HG03439 (cell line): ENCODE measurements at regions not wholly inside any gene's neighbourhood (a gene's known extent, or its start where the extent isn't known, plus 50 kb on each side); places are given as distances from the start of the nearest gene placed in this dataset.

Experiments used
- ATAC-seq: cut with Tn5 transposase; IDR thresholded peaks from one replicate; pipeline ENCODE4 v1.9.1; 2021; ENCODE audit warnings: mild to moderate bottlenecking, moderate library complexity; ENCODE audit not compliant: unreplicated experiment

DNA sequence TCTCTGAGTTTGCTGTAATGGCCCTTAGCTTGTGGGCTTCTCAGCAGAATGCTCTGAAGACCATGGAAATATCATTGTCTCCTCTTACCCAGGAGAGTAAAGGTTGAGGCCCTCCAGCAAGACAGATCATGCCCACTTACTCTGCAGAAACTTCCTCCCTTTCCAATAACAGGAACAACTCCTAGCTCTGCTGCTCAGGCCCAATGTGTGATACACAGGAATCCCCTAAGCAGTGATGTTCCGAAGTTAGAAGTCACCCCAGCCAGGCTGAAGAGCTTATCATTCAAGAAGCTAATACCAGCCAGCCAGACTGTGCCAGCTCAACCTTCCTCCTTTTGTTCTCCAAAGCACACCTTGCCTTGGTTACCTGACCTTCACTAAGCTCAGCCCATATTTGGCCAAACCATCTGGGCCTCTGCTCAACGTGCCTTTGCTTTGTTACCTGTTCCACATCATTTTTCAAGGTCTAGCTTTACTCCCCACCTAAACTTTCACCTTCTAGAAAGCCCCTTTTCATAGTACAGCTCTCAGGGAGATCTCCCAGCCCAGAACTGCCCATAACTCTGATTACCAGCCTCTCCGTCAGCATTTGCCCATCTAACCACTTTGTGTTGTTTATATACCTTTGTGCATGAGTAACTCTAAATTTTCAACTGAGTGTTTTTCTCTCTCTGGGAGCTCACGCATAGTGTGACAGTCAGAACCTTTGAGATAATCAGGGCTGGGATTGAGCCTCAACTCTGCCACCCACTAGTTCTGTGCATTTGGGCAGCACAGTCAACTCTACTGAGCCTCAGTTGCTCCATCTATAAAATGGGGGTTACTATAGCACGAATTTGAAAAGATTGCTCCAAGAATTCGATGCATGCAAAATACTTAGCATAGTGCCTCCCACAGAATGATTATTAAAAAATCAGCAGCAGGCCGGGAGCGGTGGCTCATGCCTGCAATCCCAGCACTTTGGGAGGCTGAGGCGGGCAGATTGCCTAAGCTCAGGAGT, 107.6 kb upstream of the CPEB4 start:
- ATAC-seq, result no peak

DNA sequence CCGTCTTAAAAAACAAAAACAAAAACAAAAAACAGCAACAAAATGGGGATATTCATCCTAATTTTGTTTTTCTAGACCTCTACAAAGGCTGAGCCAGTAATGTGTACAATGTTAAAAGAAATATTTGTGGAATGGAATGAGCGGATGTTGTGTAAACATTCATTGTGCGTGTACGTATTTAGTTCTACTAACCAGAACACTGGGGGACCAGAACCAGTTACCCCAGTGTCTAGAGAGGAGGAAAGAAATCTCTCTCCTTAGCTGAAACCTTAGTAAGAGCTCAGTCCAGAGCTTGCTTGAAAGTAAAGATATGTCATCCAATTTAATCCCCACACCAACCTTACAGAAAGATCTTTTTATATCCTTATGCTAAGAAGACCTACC, 106.7 kb upstream of the CPEB4 start:
- no peak for ATAC-seq

DNA sequence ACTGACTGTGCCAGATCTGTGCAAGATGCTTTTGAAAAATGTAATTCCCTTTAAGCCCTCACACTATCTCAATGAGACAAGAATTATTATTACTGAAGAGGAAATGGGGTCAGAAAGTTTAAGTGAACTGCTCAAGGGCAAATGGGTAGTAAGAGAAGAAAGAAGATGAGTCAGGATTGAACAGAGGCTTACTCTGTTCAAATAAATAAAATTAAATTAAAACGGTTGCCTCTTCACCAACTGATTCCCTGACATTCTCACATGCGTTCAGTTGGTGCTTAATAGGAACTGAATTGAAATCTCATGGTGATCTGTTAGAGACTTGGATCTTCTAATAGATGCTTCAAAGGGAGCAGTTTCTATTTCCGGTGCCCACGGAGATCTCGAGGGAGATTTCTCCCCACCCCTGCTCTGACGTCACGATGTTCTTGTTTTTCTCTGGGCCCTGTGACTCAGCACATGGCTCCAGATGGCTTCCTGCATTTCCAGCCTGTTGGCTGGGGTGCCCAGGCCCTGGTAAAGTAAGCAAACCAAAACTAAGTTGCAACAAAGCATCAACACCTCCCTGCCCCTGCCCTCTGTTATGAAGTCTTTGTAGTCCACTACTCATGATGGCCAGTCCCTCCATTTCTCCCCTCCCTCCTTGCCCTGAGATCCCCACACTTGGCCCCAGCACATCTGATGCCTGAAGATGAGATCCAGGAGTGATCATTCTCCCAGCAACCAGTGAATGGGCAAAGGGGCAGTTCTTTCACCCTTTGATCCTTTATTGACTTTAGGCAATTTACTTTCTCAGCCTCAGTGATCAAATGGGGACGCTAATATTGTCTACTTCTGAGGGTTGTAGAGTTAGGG, 106.1 kb upstream of the CPEB4 start:
- ATAC-seq, result no peak

DNA sequence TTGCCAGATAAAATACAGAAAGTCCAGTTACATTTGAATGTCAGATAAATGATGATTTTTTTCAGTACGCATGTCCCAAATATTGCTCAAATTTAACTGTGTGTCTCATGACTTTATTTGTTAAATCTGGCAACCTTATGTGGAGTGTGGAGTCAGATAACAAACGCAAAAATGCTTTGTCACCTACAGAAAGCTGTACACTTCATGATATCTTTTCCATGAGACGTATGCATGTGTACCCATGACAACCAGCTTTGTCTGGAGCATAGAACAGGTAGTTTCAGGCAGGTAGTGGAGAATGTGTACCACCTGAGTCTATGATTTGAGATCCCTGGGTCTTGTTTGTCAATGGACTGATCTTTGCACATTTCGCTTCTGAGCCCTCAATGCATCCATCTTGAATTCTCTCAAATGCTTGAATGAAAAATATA, 105.5 kb upstream of the CPEB4 start:
- no peak for ATAC-seq

DNA sequence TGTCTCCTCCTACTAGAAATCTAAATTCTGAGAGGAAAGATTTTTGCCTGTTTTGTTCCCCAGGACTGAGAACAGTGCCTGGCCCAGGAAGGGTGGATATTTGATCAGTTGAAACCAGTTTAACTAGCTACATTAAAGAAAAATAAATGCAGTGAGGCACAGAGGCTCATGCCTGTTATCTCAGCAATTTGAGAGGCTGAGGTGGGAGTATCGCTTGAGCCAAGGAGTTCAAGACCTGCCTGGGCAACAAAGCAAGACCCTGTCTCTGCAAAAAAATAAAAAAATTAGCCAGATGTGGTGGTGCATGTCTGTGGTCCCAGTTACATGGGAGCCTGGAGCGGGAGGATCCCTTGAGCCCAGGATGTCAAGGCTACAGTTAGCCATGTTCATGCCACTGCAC, 104.8 kb upstream of the CPEB4 start:
- ATAC-seq, result no peak

DNA sequence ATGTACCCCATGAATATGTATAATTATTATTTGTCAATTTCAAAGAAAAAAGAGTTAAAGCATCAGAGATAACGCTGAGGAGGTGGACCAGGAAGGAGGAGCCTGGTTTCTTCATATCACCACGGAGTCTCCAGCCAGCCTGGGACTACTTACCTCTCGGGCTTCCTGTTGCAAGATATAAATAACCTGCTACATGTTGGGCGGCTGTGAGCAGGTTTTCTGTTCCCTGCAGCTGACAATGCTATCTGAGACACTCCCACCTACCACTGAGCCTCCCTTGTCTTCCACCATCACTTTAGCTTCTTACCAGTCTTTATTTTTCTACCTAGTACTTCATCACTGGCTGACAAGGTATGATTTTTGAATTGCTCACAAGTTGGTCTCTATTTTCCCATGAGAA, 102.7 kb upstream of the CPEB4 start:
- no peak for ATAC-seq

DNA sequence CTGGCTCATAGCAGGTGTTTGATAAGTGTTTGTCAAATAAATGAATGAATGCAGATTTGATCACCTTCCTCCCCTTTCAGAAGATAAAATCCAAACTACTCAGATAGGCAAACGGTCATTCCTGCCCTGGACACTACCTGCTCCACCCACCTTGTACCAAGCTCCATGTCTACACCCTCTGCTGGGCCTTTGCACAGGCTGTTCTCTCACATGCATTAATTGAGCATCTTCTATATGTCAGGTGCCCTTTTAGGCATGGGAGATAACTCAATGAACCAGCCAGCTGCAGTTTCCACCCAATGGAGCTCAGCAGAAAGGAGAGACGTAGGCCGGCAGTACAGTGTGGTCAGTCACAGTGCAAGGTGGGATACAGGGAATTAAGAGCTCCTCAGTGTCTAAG, 102.3 kb upstream of the CPEB4 start:
- no peak for ATAC-seq

DNA sequence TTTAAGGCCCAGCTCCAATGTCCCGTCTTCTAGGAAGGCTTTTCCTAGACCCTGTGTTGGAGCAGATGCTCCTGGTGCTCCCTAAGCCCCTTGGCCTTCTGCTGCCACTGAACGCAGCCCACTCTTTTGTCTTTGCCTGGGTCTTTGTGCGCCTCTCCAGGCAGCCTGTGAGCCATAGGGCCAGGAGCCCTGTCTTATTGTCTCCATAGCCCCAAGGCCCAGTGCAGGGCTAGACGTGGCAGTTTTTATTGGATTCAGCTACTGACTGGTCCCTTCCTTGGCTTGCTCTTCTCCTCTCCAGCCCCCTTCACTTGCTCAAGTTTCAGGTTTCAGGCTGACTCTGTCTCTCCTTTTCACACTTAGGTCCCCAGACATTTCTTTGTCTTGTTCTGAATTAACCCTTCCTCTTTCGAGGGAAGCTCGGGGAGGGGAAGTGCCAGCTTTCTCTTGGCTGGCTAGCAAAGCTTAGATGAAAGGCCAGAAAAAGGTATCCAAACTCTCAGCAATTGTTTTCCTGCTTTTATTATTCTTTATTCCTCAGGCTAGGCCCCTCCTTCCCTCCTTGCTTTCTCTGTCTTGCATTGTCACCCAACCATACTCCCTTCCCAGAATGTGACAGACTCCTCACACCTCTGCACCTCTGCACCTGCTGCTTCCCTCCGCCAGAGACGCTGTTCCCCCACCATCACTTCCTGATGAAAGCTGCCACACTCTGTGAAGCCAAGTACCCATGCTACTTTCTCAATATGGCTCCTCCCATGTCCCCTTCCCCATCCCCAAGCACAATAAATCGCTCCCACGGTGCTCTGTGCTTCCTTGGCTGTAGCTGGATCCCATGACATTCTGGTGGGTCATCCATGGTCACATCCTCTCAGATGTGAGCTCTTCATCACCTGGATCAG, 101.6 kb upstream of the CPEB4 start:
- ATAC-seq, result peak; percentile 43

DNA sequence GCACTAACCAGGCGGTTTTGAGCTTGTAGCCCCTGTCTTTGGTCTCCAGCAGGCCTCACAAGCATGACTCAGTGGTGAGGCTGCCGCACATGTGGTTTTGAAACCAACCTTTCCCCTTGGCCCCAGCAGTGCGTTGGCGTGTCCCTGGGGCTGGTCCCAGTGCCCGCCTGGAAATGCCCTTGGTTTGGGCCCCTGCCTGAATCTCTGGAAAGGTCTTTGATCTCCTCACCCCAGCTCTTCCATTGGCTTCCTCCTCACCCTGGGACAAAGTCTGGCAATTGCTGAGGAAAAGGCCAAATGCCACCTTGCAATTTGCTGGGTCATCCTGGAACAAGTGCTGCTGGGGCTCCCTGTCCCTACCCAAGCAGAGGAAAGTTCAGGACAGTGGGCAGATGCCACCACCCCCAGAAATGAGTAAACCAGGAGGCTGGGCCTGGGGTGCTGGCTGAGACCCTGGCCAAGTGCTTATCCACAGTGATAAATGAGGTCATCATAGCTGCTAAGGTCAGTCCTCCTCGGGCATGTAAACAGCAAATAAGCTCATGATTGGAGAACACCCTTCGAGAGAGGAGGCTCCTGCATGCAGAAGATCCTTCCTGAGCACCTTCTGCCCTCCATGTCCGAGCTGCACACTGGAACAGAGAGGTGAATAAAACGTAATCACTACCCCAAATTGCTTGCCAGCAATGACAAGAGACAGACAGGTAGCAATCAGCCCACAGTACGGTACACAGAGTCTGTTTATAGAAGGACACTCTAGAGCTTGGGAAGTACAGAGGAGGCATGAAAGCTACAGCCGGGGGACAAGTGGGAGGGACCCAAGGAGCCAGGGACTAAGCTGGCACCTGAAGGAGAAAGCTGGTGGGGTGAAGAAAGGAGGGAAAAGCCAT, 98.9 kb upstream of the CPEB4 start:
- peak; percentile 46 for ATAC-seq

DNA sequence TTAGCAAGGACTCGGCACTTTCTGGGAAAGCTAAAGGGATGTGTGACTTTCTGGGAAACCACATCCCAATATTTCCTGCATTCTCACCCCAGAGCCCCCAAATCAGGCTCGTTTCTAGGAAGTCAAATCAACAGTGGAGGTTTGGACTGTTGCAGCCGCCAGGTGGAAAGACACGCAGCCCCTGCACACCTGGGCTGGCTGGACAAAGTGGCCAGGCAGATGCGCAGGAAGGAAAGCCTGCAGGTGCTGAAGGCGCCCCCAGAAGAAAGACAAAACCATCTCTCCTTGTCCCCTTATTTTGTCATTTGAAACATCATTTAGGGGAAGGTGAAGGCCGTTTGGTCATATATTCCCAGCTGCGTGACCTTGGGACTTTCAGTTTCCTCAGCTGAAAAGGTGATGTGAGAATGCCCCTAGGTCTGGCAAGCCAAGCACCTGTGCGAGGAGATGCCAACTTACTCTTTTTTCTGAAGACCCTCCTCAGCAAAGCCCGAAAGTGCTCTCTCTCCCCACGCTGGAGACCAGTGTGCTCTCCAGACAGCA, 97.9 kb upstream of the CPEB4 start:
- no peak for ATAC-seq

DNA sequence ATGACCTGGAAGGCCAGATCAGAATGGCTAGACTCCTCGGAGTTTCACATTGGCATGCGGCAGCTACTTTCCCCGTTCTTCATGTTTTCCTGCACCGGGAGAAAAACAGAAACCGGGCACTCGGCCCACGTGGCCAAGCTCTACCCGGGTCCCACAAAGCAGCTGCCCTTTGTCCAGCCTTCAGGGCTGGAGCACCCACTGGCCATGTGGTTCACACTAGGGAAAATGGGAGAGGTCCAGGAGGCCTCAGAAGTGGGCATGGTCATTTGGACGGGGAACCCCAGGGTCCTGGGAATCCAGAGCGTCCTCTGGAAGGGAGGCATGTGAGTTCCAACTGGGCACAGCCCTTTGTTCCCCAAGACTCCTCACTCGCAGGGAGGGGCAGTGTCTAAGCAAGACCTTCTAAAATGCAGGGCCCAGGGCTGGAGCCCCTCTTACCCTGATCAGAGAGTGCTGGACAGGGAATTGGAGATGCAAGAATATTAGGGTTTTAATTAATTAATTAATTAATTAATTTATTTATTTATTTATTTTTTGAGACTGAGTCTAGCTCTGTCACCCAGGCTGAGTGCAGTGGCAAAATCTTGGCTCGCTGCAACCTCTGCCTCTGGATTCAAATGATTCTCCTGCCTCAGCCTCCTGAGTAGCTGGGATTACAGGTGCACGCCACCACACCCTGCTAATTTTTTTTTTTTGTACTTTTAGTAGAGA, 97.2 kb upstream of the CPEB4 start:
- no peak for ATAC-seq

DNA sequence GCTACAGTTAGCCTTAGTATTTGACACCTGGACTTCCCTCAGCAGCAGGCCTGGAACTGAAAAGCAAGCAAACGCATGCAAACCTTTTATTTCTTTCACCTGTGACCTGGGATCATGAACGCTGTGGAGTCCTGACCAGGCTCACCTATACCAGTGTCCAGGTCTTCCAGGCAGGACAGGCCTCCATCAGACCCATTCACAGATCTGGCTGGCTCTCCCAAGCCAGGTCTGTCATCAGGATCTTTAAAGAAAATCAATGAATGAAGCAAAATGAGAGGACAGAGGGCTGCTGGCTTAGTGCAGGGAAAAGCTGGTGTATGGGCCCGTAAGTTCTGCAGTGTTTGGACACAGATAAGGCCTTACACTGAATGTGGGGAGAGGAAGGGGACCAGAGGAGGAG, 96.3 kb upstream of the CPEB4 start:
- ATAC-seq, result no peak

DNA sequence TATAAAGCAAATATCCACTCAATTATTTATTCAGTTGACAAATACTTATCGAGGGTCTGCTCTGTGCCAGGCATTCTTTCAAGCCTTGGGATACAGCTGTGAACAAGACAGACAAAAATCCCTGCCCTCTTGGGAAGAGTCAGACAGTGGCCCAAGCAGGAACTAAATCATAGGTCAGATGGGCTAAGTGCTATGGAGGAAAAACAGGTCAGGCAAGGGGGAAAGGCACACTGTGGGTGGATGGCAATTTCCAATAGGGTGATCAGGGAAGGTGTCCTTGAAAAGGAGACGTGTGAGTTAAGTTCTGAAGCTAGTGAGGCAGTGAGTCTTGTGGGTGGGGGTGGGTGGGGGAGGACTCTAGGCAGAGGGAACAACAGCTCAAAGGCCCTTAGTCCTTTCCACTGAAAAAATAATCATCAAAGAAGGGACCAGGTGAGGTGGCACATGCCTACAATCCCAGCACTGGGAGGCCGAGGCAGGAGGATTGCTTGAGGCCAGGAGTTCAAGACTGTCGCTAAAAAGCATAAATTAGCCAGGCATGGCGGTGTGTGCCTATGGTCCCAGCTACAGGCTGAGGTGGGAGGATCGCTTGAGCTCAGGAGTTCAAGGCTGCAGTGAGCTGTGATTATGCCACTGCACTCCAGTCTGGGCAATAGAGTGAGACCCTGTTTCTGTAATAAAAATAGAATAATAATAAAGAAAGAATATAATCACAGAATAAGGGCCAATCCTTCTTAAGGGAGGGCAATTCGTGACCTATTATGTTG, 95.2 kb upstream of the CPEB4 start:
- no peak for ATAC-seq

DNA sequence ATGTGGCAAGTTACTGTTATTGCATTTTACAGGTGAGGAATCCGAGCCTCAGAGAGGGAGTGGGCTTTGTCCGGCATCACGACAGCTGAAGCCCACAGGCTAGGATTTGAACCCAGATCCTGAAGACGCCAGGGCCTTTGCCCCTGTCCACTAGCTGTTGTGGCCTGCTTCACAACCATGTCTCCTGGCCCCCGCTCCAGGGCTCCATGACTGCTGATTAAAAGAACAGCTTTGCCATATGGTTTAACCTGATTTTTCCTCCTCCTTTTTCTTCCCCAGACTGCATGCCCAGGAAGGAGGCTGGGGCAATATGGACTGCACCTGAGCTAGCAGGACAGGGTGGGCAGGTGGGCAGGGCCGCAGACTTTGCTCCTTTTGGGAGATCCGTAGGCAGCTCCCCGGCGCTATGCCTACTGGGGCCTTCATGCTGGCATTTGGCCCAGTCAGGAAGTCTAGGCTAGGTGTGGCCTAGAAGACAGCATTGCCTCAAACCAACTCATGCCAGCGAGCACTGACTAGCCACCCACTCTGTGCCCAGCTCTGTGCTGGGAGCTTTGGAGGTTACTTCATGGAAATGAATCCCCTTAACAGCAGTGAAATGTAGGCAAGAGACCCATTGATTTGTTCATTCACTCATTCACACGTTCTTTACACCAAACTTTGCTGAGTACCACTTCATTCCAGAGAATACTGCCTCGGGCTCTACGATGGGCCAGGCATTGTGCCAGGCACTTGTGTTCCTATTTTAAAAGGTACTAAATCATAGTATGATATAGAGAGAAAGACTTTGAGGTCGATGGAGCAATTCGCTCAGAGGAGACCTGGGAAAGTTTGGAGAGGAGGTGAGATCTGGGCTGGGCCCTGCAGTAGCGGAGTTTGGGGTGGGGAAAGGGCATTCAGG, 94.3 kb upstream of the CPEB4 start:
- no peak for ATAC-seq

DNA sequence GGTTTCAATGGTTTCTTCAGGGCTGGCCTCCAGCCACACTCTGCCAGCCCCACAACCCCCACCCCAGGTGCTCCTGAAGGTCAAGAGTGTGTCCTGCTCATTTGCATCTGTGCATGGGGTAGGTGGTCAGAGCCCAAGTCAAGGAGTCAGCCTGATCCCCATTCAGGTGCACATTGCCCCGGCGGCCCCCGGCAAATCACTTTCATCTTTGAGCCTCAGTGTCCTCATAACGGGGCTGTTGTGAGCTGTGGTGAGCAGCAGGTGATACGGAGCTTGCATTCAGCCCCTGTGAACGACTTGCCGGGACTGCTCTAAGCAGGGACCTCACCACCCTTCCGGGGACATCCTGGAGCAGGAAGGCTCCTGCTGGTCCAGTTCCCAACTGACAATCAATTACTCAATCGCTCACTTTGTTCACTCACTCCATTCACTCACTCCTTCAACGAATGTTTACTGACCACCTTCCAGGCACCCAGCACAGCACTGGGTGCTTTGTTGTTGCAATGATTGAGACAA, 93.2 kb upstream of the CPEB4 start:
- no peak for ATAC-seq

DNA sequence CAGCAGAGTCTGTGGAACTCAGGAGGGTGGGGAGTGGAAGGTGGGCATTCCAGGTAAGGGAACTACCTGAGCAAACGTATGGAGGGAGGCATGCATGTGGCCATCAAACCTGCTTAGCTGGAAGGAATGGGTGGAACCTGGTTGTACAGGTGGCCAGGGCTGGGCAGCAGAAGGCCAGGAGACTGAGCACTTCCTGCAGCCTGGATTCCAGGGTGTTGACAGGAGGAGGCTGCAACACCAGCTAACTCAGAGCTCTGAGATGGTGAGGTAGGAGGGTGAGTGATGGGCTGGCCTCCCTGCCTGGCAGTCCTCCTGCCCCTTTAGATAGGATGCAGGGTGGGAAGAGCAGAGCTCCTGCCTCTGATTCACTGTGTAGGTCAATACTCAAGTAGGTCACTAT, 92.5 kb upstream of the CPEB4 start:
- ATAC-seq, result no peak
